ENCODE measurements at regions not wholly inside any gene's neighbourhood (a gene's known extent, or its start where the extent isn't known, plus 50 kb on each side); places are given as distances from the start of the nearest gene placed in this dataset.

DNA sequence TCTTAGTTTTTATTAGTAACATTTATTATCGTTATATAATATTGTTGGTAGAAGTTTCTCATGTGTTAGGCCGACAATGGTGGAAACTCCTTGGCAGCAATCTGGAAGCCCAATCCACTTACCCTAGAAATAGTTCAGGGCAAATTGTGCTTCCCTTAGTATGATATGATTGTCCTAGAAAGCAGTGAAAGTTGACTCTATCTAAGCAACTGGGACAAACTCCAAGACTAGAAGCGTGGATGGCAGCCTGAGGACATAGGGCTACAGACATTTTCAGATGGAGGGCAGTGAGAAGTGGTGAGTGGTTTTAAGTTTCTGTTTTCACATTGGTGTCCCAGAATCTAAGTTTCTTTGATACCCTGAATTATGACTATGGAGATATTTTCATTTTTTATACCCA lies 63.3 kb upstream of the TRPC3 start:
- intact Hi-C loops (cut with micrococcal nuclease): no loop called here
- POLR2A ChIA-PET: no interaction called here
- DNase-seq (no peak), ATAC-seq (no peak)
- Mint-ChIP-seq H3K27me3 (peaks cover 31% of the 10 kb centered on the region), H3K36me3 (ENCODE audit: low read depth) (no peaks in the 10 kb centered on the region), H3K4me3 (no peak overlapping the region), H3K9me3 (no peaks in the 10 kb centered on the region), H3K4me1 (ENCODE audit: low read depth) (no peaks in the 10 kb centered on the region), H3K27ac (no peak overlapping the region)
- TF ChIP-seq, protein P1, sequence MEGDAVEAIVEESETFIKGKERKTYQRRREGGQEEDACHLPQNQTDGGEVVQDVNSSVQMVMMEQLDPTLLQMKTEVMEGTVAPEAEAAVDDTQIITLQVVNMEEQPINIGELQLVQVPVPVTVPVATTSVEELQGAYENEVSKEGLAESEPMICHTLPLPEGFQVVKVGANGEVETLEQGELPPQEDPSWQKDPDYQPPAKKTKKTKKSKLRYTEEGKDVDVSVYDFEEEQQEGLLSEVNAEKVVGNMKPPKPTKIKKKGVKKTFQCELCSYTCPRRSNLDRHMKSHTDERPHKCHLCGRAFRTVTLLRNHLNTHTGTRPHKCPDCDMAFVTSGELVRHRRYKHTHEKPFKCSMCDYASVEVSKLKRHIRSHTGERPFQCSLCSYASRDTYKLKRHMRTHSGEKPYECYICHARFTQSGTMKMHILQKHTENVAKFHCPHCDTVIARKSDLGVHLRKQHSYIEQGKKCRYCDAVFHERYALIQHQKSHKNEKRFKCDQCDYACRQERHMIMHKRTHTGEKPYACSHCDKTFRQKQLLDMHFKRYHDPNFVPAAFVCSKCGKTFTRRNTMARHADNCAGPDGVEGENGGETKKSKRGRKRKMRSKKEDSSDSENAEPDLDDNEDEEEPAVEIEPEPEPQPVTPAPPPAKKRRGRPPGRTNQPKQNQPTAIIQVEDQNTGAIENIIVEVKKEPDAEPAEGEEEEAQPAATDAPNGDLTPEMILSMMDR (IDR thresholded peaks at IDR 0.05): no peak
- CTCF ChIA-PET: no interaction called here

GRCh38 chr4:122012735-122013134 lies 60.9 kb upstream of the TRPC3 start:
- TF ChIP-seq, protein P1 (IDR thresholded peaks at IDR 0.05): no peak
- Mint-ChIP-seq H3K9me3 (no peaks in the 10 kb centered on the region), H3K27ac (no peak overlapping the region), H3K27me3 (peaks cover 23% of the 10 kb centered on the region), H3K36me3 (ENCODE audit: low read depth) (no peaks in the 10 kb centered on the region), H3K4me3 (no peak overlapping the region), H3K4me1 (ENCODE audit: low read depth) (no peaks in the 10 kb centered on the region)
- CTCF ChIA-PET: no interaction called here
- DNase-seq (no peak), ATAC-seq (no peak)
- POLR2A ChIA-PET: no interaction called here
- intact Hi-C loops (cut with micrococcal nuclease): no loop called here

DNA sequence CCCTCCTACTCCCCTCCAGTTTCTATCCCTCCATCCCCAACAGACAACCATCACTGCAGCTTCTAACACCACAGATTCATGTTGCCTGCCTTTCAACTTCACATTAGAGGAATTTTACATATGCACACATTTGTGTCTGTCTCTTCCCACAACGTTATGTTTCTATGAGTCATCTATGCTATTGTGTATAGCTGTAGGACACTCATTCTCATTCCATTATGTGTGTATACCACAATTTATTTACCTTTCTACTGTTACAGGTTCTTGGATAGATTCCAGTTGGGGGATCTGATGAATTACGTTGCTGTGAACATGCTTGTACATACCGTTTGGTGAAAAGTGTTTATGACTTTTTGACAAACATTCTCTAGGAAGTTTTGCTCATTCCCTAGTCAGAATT lies 58.8 kb upstream of the TRPC3 start:
- Mint-ChIP-seq H3K4me1 (ENCODE audit: low read depth) (no peaks in the 10 kb centered on the region), H3K4me3 (no peak overlapping the region), H3K36me3 (ENCODE audit: low read depth) (no peaks in the 10 kb centered on the region), H3K27ac (no peak overlapping the region), H3K9me3 (no peaks in the 10 kb centered on the region), H3K27me3 (peaks cover 16% of the 10 kb centered on the region)
- TF ChIP-seq, protein P1 (IDR thresholded peaks at IDR 0.05): no peak
- DNase-seq: no peak
- POLR2A ChIA-PET: no interaction called here
- CTCF ChIA-PET: interaction anchor here (0.7 to 1.2 kb wide), 2 partner anchors 22 to 110 kb away, joined by 3 read pairs; no protein-coding TSS in a partner anchor
- ATAC-seq: no peak
- intact Hi-C loops (cut with micrococcal nuclease): no loop called here

DNA sequence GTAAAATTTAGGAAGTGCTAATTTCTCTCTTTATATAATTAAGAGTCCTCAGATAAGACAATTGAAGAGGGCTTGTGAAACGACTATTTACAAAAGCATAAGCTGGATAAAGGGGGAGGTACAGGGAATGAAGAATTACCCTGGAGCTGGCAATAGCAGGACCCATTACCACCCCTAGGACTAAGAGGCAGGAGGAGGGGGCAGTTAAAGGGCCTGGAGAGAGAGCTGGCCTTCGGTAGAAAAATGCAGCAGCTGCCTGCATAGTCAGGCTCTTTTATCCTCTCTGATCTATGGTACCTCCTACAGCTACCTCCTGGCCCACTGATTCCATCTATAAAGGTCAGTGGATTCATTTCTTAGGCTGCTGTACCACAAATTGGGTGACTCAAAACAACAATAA lies 57.7 kb upstream of the TRPC3 start:
- DNase-seq (no peak), ATAC-seq (no peak)
- no peak overlapping the region for H3K27ac Mint-ChIP-seq
- CTCF ChIA-PET: interaction anchor here (0.9 kb wide), 1 partner anchor 10 kb away, joined by 3 read pairs; no protein-coding TSS in a partner anchor
- no peaks in the 10 kb centered on the region for H3K36me3 Mint-ChIP-seq (ENCODE audit: low read depth)
- TF ChIP-seq, protein P1 (IDR thresholded peaks at IDR 0.05): no peak
- intact Hi-C loops (cut with micrococcal nuclease): no loop called here
- POLR2A ChIA-PET: interaction anchor here (1.3 kb wide), 1 partner anchor 39 kb away, joined by 4 read pairs; no protein-coding TSS in a partner anchor
- H3K4me3 Mint-ChIP-seq: no peak overlapping the region
- H3K4me1 Mint-ChIP-seq (ENCODE audit: low read depth): no peaks in the 10 kb centered on the region
- no peaks in the 10 kb centered on the region for H3K9me3 Mint-ChIP-seq
- peaks cover 14% of the 10 kb centered on the region for H3K27me3 Mint-ChIP-seq

DNA sequence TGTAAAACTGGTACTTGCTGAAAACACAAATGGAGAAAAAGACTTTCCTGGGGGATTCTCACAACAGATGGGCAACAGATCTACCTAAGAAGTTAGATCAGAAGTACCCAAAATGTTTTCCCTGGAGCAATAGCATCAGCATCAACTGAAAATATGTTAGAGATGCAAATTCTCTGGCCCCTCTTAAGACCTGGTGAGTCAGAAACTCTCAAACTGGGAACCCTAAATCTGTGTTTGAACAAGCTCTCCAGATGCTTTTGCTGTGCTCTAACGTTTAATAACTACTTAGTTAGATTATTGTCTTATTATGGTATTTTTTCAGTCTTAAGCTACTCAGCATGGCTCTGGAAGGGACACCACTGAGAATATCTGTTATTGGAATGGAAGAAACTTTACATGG lies 55.2 kb upstream of the TRPC3 start:
- intact Hi-C loops (cut with micrococcal nuclease): no loop called here
- Mint-ChIP-seq H3K4me1 (ENCODE audit: low read depth) (no peaks in the 10 kb centered on the region), H3K9me3 (no peaks in the 10 kb centered on the region), H3K36me3 (ENCODE audit: low read depth) (no peaks in the 10 kb centered on the region), H3K27ac (no peak overlapping the region), H3K27me3 (peaks cover 21% of the 10 kb centered on the region), H3K4me3 (no peak overlapping the region)
- TF ChIP-seq, protein P1 (IDR thresholded peaks at IDR 0.05): no peak
- CTCF ChIA-PET: interaction anchor here (0.8 kb wide), 1 partner anchor 58 kb away, joined by 3 read pairs; no protein-coding TSS in a partner anchor
- POLR2A ChIA-PET: no interaction called here
- ATAC-seq (no peak), DNase-seq (no peak)
